Hepatocyte (in vitro differentiated cells): ENCODE measurements at regions not wholly inside any gene's neighbourhood (a gene's known extent, or its start where the extent isn't known, plus 50 kb on each side); places are given as distances from the start of the nearest gene placed in this dataset.

Experiments used
- EZH2 ChIP-seq: fragments of 200-600 bp; sonication (generic); IDR thresholded peaks from 2 replicates; pipeline ENCODE4 v1.6.1; 2016; ENCODE audit warnings: antibody characterized with exemption, mild to moderate bottlenecking, borderline replicate concordance
- TF ChIP-seq, protein P1 (sequence below): fragments of 200-600 bp; sonication (generic); IDR thresholded peaks from 2 replicates; pipeline ENCODE4 v1.5.1; 2016; ENCODE audit warnings: antibody characterized with exemption, mild to moderate bottlenecking; ENCODE audit not compliant: poor library complexity

DNA sequence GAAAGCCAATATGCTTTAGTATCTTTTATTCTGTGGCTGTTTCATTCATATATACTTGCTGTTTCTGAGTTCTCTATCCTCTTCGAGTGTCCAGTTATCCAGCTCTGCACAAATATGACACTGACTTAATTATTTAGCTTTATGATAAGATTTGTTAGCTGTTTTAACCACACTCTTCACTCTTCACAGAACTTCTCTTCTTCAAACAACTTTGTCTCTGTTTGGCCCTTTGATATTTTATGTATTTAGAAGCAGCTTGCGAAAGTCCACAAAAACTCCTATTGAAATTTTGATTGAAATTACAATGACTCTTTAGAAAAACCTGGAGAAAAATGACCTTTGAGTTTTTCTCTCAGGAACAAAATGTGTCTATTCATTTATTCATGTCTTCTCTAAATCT lies 407.0 kb downstream of the CPS1 start:
- TF ChIP-seq, protein P1, sequence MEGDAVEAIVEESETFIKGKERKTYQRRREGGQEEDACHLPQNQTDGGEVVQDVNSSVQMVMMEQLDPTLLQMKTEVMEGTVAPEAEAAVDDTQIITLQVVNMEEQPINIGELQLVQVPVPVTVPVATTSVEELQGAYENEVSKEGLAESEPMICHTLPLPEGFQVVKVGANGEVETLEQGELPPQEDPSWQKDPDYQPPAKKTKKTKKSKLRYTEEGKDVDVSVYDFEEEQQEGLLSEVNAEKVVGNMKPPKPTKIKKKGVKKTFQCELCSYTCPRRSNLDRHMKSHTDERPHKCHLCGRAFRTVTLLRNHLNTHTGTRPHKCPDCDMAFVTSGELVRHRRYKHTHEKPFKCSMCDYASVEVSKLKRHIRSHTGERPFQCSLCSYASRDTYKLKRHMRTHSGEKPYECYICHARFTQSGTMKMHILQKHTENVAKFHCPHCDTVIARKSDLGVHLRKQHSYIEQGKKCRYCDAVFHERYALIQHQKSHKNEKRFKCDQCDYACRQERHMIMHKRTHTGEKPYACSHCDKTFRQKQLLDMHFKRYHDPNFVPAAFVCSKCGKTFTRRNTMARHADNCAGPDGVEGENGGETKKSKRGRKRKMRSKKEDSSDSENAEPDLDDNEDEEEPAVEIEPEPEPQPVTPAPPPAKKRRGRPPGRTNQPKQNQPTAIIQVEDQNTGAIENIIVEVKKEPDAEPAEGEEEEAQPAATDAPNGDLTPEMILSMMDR, result no peak
- no peak for TF ChIP-seq EZH2
